OCI-LY7 (cell line): ENCODE measurements at regions not wholly inside any gene's neighbourhood (a gene's known extent, or its start where the extent isn't known, plus 50 kb on each side); places are given as distances from the start of the nearest gene placed in this dataset.

Experiments
- BruUV-seq: library from RNA; stranded (reverse); fragments of 400-500 nt; replicated peaks from 2 replicates; lab custom pipeline; 2021; lab: Mats Ljungman, UMichigan
- CTCF ChIA-PET: fragments of 300-600 bp; sonication (Branson Sonifier 250); formaldehyde crosslinking; loops from one replicate; lab custom pipeline; 2022; ENCODE audit warnings: antibody characterized with exemption; ENCODE audit not compliant: unreplicated experiment; lab: Charles Lee
- POLR2A ChIA-PET: fragments of 300-600 bp; sonication (Branson Sonifier 250); formaldehyde crosslinking; loops from one replicate; lab custom pipeline; 2022; ENCODE audit warnings: antibody characterized with exemption; lab: Charles Lee
- DNase-seq: peaks from one replicate; pipeline ENCODE4 v3.0.0-alpha.2; 2015; ENCODE audit warnings: low spot score
- H2AFZ ChIP-seq: fragments of 200-600 bp; sonication (generic), shearing (Covaris generic); 2 replicates; pipeline ENCODE4 v1.6.1; 2014; ENCODE audit warnings: mild to moderate bottlenecking, antibody characterized with exemption, low read length, moderate library complexity
- H3K27ac ChIP-seq: fragments of 200-600 bp; sonication (generic); 2 replicates; pipeline ENCODE4 v1.5.1; 2014; ENCODE audit warnings: mixed run types, low read depth, mild to moderate bottlenecking, moderate library complexity, low read length, inconsistent platforms; ENCODE audit not compliant: poor library complexity, severe bottlenecking
- H3K36me3 ChIP-seq: fragments of 200-600 bp; sonication (generic); 2 replicates; pipeline ENCODE4 v1.6.1; 2014; ENCODE audit warnings: mild to moderate bottlenecking, antibody characterized with exemption, low read length, moderate library complexity, mixed read lengths; ENCODE audit not compliant: insufficient read depth
- H3K4me1 ChIP-seq: fragments of 200-600 bp; sonication (generic); 2 replicates; pipeline ENCODE4 v1.5.1; 2014; ENCODE audit warnings: mild to moderate bottlenecking, low read length; ENCODE audit not compliant: insufficient read depth, poor library complexity, severe bottlenecking
- H3K4me2 ChIP-seq: fragments of 200-600 bp; sonication (generic); 2 replicates; pipeline ENCODE4 v1.6.1; 2014; ENCODE audit warnings: mild to moderate bottlenecking, low read length
- H3K4me3 ChIP-seq: fragments of 200-600 bp; sonication (generic); 2 replicates; pipeline ENCODE4 v1.5.1; 2014; ENCODE audit warnings: mild to moderate bottlenecking, low read depth, low read length; ENCODE audit not compliant: poor library complexity, severe bottlenecking
- H3K79me2 ChIP-seq: fragments of 200-600 bp; sonication (generic); 2 replicates; pipeline ENCODE4 v1.6.1; 2016; ENCODE audit warnings: low read depth, mild to moderate bottlenecking, low read length, moderate library complexity, mixed read lengths; ENCODE audit not compliant: insufficient read depth
- H3K9me2 ChIP-seq: fragments of 200-600 bp; sonication (generic); 2 replicates; pipeline ENCODE4 v1.6.1; 2016; ENCODE audit warnings: mild to moderate bottlenecking, low read length, mixed read lengths; ENCODE audit not compliant: insufficient read depth
- H3K9me3 ChIP-seq: fragments of 200-600 bp; sonication (generic); 2 replicates; pipeline ENCODE4 v1.6.1; 2014; ENCODE audit warnings: mild to moderate bottlenecking, mixed run types, low read length, mixed read lengths
- H4K20me1 ChIP-seq: fragments of 200-600 bp; sonication (generic); 2 replicates; pipeline ENCODE4 v1.6.1; 2014; ENCODE audit warnings: mild to moderate bottlenecking, antibody characterized with exemption, low read length, moderate library complexity, mixed read lengths; ENCODE audit not compliant: insufficient read depth
- EZH2phosphoT487 ChIP-seq: fragments of 200-600 bp; sonication (generic); IDR thresholded peaks from 2 replicates; pipeline ENCODE4 v1.6.1; 2018; ENCODE audit warnings: low read depth, borderline replicate concordance, mild to moderate bottlenecking, mixed run types, antibody characterized with exemption, low read length, moderate library complexity, mixed read lengths
- intact Hi-C: fragments of 100-400 bp; cut with micrococcal nuclease; formaldehyde crosslinking; loops from one replicate; pipeline ENCODE4 v1.10.0; 2022; ENCODE audit not compliant: unreplicated experiment
- TF ChIP-seq, protein P1 (sequence below): fragments of 200-600 bp; sonication (generic); conservative IDR thresholded peaks from 2 replicates; pipeline ENCODE4 v1.5.1; 2014; ENCODE audit warnings: mild to moderate bottlenecking, antibody characterized with exemption, low read length, moderate library complexity, mixed read lengths

DNA sequence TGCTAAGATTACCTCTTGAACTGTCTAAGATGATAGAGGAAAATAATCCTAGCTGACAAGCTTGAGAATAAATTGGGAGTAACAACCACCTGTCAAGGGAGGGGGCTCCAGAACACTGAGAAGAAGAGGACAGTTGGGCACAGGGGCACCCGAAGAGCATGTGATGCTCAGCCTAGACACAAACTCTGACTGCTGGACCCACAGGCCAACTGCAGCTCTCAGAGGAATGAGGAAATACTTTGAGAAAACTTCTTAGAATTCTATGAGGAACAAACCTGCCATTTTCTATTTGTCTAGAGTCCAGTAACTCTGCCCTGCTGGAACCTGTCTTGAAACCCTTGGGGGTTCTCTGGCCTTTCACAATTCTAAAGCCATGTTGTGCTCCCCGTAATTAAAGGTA lies 124.1 kb upstream of the KCNK2 start:
- DNase-seq, result no peak
- no peaks in the 10 kb centered on the region for H3K79me2 ChIP-seq
- H3K4me2 ChIP-seq, result no peak overlapping the region
- no peak for TF ChIP-seq EZH2phosphoT487
- TF ChIP-seq, protein P1, sequence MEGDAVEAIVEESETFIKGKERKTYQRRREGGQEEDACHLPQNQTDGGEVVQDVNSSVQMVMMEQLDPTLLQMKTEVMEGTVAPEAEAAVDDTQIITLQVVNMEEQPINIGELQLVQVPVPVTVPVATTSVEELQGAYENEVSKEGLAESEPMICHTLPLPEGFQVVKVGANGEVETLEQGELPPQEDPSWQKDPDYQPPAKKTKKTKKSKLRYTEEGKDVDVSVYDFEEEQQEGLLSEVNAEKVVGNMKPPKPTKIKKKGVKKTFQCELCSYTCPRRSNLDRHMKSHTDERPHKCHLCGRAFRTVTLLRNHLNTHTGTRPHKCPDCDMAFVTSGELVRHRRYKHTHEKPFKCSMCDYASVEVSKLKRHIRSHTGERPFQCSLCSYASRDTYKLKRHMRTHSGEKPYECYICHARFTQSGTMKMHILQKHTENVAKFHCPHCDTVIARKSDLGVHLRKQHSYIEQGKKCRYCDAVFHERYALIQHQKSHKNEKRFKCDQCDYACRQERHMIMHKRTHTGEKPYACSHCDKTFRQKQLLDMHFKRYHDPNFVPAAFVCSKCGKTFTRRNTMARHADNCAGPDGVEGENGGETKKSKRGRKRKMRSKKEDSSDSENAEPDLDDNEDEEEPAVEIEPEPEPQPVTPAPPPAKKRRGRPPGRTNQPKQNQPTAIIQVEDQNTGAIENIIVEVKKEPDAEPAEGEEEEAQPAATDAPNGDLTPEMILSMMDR, result no peak
- H3K9me3 ChIP-seq, result no peaks in the 10 kb centered on the region
- H3K27ac ChIP-seq, result no peak overlapping the region
- H2AFZ ChIP-seq, result no peak overlapping the region
- H3K4me1 ChIP-seq, result no peaks in the 10 kb centered on the region
- H4K20me1 ChIP-seq, result no peaks in the 10 kb centered on the region
- ChIA-PET POLR2A (no interaction called here), CTCF (no interaction called here)
- H3K36me3 ChIP-seq, result no peaks in the 10 kb centered on the region
- no TSS peak for BruUV-seq
- no peaks in the 10 kb centered on the region for H3K9me2 ChIP-seq
- intact Hi-C loops, result no loop called here
- no peak overlapping the region for H3K4me3 ChIP-seq

DNA sequence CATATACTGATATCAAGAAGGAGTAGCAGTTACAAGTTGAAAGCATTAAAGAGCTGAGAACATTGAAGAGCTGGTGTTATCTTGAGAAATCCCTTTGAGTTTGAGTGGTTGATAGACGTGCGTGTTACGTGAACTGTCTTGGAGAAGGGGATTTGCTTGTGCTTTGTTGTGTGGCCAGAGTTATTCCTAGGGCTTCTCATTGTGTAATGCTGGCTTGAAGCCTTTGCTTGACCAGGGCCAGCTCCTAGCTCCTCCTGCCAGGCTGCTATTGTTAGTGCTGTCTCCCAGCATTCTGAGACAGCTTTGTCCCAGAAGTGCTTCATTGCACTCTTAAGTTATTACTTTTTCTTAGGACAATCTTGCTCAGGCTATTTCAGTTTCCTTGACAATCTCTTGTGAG lies 116.2 kb upstream of the KCNK2 start:
- no peak overlapping the region for H3K4me3 ChIP-seq
- no peak overlapping the region for H3K4me2 ChIP-seq
- no TSS peak for BruUV-seq
- no peak overlapping the region for H3K27ac ChIP-seq
- no peak for DNase-seq
- no peak for TF ChIP-seq EZH2phosphoT487
- TF ChIP-seq, protein P1, result no peak
- H4K20me1 ChIP-seq, result no peaks in the 10 kb centered on the region
- intact Hi-C loops, result no loop called here
- ChIA-PET POLR2A (no interaction called here), CTCF (no interaction called here)
- no peaks in the 10 kb centered on the region for H3K4me1 ChIP-seq
- H3K9me2 ChIP-seq, result no peaks in the 10 kb centered on the region
- H3K36me3 ChIP-seq, result no peaks in the 10 kb centered on the region
- no peak overlapping the region for H2AFZ ChIP-seq
- no peaks in the 10 kb centered on the region for H3K9me3 ChIP-seq
- no peaks in the 10 kb centered on the region for H3K79me2 ChIP-seq

DNA sequence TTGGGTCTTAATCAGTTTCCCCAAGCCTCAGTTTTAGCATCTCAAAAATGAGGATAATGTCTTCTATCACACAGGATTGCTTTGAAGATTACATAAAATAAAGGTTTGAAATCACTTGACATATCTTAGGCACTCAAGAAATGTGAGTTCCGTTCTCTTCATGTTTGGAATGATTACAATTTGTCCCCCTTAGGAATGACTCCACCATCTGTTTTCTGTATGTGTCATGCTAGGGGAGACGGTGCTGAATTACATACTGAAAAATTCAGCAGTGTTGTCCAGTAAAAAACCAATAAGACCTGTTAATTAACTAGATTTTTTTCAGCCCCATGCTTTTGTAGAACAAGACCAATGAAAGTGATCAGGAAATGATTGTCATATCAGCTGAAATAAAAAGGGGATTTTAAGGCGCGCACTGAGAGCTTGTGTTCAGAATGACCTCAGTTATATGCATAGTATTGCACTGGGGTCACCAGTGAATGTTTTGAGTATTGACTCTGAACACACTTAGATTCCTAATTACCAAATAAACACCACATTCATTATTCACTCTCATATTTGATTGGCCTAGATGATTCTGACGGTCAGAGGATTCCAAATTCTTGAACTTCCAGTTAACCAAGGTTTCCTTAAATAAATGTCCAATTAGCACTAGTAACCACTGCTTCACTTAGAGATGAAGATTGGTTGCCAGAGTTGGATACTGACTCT lies 114.5 kb upstream of the KCNK2 start:
- no TSS peak for BruUV-seq
- intact Hi-C loops, result no loop called here
- Histone ChIP-seq H3K4me2 (no peak overlapping the region), H3K9me2 (no peaks in the 10 kb centered on the region), H3K36me3 (no peaks in the 10 kb centered on the region), H3K4me3 (no peak overlapping the region), H3K27ac (no peak overlapping the region), H3K79me2 (no peaks in the 10 kb centered on the region), H2AFZ (no peak overlapping the region), H4K20me1 (no peaks in the 10 kb centered on the region), H3K9me3 (no peaks in the 10 kb centered on the region), H3K4me1 (no peaks in the 10 kb centered on the region)
- no peak for DNase-seq
- TF ChIP-seq EZH2phosphoT487, result no peak
- TF ChIP-seq, protein P1, result no peak
- ChIA-PET CTCF (no interaction called here), POLR2A (no interaction called here)
